Activated CD8-positive, alpha-beta memory T cell treated with anti-CD3 and anti-CD28 coated beads for 1 hour (primary cell): ENCODE measurements at regions not wholly inside any gene's neighbourhood (a gene's known extent, or its start where the extent isn't known, plus 50 kb on each side); places are given as distances from the start of the nearest gene placed in this dataset.

Experiments used
- DNase-seq, 2 donors: peaks; one replicate each; pipeline ENCODE4 v3.0.0-alpha.2; 2020; ENCODE audit warnings: low read depth in 1 of 2; ENCODE audit errors: extremely low read depth in 1 of 2

DNA sequence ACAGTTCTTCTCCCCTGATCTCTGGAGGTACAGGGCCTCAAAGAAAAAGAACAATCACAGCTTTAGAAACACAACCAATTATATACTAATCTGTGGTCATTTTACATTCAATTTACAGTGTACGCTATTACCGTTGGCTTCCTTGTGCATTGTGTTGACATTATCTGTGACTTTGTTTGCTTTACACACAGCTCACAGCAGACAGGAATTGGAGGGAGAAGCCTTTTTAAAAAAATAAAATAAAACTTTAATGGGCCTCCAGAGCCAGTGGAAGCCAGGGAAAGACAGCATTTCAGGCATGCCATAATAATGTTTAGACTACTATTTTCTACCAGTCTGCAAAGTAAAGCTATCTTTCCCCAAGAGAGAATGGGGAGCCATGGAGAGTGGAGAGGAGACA is 179.0 kb upstream of the ADO start:
- DNase-seq, result no peak

DNA sequence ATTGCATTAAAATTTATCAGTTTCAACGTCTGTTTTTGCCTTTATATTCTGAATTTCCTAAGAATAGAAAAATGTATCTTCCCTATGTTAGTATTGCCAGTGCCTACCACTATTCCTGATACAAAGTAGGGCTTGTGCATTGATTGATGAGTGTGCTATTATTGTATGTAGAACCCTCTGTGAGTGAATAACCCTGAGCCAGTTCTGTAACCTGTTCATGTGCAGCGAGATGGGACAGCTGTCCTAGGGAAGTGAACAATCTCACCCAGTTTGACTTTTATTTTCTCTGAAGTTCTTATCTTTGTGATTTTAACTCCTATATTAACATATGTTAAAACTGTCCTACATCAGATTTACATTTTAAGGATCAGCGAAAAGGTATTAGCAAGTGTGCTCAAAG is 178.4 kb upstream of the ADO start:
- DNase-seq, result no peak

DNA sequence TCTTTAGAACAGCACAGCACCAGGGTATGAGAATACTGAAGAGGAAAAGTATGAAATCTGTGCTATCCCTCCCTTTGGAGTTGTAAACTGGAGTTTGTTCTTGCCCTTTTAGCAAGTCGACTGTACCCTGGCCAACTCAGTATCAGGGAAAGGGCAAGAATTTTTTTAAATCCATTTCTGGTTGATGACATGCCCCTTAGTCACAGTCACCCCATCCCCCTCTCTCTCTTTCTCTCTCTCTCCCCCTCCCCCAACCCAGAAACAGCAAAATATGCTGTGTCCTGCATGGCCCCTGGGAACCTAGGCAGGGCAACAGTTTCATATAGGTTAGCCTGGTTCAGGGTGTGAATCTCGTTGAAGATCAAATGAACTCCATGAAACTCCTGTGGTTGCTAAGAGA is 177.7 kb upstream of the ADO start:
- DNase-seq, result no peak

DNA sequence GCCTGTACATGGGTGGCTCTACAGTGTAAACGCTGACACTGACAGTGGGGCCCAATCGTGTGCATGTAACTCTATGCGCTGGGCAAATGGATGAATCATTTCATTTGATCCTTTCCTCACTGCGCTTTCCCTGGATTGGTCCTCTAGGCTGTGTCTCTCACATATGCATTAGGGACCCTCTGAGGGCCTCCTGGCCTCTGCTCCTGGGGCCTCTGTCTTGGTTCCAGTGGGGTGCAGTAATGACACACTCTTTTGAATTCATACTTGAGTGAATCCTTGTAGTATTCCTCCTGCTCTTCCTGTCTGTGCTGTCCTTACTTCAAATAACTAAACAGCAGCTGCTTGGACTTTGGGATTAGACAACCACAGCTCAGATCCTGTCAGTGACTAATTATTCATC is 176.5 kb upstream of the ADO start:
- DNase-seq, result no peak

- DNase-seq, result no peak
Measured at GRCh38 chr10:62631241-62631640, 173.3 kb upstream of the ADO start.

DNA sequence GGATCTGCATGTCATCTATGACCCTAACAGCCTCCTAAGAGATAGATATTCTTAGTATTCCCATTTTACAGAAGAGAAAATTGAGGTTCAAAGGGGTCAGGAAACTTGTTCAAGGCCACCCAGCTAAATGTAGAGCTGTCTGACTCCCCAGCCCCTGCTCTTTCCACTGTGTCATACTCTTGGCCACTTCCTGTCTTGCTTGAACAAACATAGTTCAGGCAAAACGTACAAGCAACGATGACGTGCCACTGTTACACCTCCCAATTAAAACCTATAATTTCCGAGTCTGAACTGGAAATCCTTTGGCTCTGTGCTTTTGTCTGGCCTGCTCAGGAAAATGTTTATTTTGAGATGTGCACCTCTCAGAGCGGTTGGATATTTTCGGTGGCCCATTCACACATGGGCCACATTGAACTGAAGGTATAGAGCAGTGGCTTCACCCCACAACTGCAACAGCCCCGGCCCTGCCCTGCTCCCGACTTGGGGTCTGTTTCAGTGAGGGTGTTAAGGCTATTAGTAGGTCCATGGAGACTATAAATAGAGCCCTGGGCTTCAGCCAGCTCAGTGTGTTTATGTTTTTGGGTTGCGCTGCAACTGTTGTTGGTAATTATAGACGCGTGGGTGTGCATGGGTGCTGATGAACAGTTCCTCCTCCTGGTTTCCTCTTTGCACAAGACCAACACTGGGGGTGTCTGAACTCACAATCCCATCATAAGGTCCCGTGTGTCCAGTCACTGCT is 172.3 kb upstream of the ADO start:
- no peak for DNase-seq

DNA sequence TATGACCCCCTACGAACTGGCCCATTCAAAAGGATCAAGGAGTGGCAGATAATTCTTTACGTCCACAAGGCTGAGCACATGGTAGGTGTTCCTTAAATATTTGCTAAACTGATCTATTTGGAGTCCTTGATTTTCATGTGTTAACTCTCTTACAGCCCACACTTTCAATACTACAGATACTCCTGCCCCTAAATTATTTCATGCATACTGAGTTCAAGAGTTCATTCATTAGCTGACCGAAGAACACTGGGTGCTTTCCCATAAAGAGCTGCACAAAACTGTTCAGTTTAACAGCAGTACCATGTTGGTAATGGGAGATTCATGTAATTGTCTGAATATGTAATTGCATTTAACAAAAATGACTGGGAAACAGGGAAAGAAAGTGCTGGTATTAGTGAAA is 170.5 kb upstream of the ADO start:
- DNase-seq, result no peak

DNA sequence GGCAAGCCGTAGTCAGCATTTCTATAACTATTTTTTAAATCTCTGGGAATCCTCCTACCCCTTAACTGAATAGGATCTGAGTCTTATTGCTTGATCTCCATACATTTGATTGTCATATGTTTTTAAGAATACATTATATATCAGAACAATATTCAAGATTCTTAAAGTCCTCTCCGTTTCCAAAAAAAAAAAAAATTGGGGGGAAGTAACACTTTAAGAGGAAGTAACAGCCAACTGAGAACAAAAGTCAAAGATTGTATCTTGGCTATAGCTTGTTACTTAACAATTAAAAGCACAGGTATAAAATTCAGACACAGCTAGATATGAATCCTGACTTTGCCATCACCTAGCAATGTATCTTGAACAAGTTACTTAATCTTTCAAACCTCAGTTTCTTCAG is 169.9 kb upstream of the ADO start:
- DNase-seq, result no peak

- DNase-seq, result no peak
Measured at GRCh38 chr10:62635127-62635526, 169.4 kb upstream of the ADO start.

DNA sequence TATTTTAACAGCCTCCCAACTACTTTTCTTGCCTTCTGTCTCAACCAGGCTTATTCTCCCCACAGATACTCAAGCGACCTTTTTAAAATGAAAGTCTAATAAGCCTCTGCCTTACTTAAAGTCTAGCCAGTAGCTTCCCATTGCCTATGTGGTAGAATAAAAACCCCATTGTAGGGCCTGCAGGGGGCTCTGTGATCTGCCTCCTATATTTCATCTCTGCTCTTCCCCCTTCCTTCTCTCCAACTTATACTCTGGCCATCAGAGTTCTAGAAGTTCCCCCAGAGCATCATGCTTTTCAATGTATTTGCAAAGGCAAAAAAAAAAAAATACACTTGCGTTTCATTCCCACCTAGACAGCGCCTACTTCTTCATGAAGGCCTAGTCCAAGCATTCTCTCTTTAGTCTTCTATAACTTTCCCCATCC is 167.7 kb upstream of the ADO start:
- DNase-seq, result no peak

- DNase-seq, result peak in 1 of 2 donors; percentile 29
Measured at GRCh38 chr10:62637249-62638061, 167.1 kb upstream of the ADO start.

GRCh38 chr10:62638062-62638477 is 166.4 kb upstream of the ADO start:
- DNase-seq, result no peak

DNA sequence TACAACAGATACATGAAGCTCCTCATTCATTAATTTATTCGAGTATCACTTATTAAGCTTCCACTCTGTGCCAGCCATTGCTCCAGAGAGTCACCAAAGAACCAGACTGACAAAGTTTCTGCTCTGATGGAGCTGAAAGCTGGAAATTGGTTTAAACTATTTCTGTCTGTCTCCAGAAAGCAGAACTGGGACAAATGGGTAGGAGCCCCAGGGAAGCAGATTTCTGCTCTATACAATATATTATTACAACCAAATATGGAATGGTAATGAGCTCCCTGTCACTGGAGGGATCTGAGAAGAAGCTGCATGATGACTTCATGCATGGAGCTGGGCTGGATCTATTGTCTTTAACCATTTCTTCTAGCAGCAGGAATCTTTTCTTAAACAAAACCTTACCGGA is 165.4 kb upstream of the ADO start:
- no peak for DNase-seq

DNA sequence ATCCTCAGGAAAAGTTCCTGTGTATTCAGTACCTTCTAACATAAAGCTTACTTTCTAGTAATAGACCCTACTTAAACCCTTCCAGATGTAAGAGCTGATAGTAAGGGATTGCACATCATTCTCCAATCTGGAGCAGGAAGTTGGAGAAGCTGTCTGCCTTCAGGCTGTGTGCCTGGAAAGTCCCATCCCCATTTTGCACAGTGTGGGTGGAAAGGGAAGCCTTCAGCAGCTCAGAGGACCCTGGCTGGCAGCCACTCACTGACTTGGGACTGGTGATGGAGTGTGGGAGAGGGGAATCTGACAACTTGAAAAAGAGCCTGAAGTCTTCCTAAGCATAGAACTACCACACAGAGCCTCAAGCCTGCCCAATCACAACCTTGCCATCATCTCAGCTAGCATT is 164.1 kb upstream of the ADO start:
- no peak for DNase-seq

- DNase-seq, result no peak
Measured at GRCh38 chr10:62643606-62644587, 160.6 kb upstream of the ADO start.

GRCh38 chr10:62647375-62648092 is 157.0 kb upstream of the ADO start:
- no peak for DNase-seq

- no peak for DNase-seq
Measured at GRCh38 chr10:62648921-62649320, 155.6 kb upstream of the ADO start.

- no peak for DNase-seq
Measured at GRCh38 chr10:62650411-62650810, 154.1 kb upstream of the ADO start.

GRCh38 chr10:62651341-62651740 is 153.2 kb upstream of the ADO start:
- no peak for DNase-seq

GRCh38 chr10:62652114-62652513 is 152.4 kb upstream of the ADO start:
- DNase-seq, result no peak

DNA sequence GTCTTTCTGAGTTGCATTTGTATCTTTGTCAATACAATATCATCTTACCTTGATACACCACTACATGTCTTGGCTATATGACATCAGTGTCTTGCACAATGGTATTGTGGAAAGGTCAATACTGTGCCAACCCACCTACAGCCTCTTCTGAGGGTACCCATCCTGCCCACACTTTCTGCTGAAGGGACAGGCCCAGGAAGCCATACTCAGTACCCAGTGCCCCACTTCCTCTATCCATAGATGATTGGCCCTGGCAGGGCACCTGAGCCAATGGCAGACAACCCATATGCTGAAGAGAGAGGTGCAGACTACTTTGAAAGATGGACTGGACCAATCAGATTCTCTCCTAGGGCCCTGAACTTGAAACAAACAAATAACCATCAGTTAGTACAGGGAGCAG is 152.0 kb upstream of the ADO start:
- DNase-seq, result no peak
